ENCODE measurements at regions not wholly inside any gene's neighbourhood (a gene's known extent, or its start where the extent isn't known, plus 50 kb on each side); places are given as distances from the start of the nearest gene placed in this dataset.
A peak's percentile ranks its signal among the peaks of the same experiment; 100 is the strongest.
"Not testable (repeated sequence)": the region's sequence is repeated elsewhere in the genome, so short reads cannot be mapped to it uniquely, and the experiment has no call there.

DNA sequence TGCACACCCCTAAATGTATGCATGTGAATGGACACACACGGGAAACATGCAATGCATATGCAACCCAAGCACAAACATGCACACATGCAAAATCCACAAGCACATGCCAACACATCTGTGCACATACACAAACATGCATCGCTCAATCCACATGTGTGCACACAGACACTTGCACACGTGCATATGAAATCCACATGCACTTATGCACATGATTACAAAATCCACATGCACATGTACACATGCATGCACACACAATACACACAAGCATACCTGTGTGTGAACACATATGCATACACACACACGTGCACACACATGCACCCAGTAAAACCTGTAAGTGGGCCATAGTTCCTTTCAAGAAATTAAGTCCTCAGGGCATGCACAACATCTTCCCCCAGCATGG is 256.8 kb upstream of the USP9Y start:
- DNase-seq (ENCODE audit: low read depth in 4 of 4, low spot score in 2 of 4) = no peak

DNA sequence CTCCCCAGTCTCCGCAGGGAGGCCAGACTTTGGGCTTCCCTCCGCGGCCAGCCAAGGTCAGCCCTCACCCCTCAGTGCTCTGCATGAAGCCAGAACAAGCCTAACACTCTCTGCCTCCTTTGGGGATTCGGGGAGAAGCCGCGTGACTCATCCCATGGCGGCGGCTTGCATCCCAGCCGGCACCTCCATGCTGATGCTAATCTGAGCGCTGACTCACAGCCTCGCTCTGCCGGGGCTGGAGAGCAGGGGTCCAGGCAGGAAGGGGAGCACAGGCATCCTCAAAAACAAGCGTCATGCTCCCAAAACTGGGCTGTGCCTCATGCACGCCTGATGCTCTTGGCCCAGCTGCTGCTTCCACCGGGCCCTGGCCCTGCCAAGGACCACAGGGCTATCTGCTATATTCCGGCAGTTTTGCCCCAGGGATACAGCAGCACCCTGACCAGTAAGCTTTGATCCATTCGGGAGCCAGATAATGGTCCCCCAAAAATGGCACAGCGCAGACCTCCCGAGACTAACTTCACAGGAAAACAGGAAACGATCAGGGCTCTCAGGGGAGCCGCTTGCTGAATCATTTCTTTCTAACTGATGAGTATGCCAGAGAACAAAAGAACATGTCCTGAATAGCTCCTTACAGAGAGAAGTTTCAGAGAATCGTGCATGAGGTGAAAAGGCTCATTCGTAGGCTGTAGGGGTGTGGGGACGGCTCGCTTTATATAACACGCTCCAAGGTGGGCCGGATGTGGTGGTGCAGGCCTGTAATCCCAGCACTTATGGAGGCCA is 254.4 kb upstream of the USP9Y start:
- DNase-seq (ENCODE audit: low read depth in 4 of 4, low spot score in 2 of 4) = not testable (repeated sequence)

DNA sequence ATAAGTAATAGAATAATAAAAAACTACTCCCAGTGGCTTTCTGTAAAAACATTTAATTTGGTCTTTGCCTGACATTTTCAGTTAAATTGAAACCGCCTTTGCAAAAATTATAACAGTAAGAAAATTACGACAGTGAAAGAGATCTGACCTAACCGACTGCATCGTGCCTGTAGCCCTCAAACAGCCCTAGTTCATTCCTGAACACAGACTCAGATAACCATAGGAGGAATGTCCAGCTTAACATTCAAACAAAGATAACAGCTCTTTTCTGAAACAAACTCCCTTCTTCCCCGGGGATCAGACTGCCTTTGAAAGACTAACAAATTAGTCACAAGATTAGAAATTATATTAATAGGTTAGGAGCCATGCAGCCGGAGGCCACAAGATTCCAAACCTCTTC is 252.5 kb upstream of the USP9Y start:
- not testable (repeated sequence) for DNase-seq (ENCODE audit: low read depth in 4 of 4, low spot score in 2 of 4)

DNA sequence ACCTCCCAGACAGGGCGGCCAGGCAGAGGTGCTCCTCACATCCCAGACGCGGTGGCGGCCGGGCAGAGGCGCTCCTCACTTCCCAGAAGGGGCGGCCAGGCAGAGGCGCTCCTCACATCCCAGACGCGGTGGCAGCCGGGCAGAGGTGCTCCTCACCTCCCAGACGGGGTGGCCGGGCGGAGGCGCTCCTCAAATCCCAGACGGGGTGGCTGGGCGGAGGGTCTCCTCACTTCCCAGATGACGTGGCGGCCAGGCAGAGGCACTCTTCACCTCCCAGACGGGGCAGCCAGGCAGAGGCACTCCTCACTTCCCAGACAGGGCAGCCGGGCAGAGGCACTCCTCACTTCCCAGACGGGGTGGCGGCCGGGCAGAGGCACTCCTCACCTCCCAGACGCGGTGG is 247.7 kb upstream of the USP9Y start:
- DNase-seq (ENCODE audit: low read depth in 4 of 4, low spot score in 2 of 4) = not testable (repeated sequence)

DNA sequence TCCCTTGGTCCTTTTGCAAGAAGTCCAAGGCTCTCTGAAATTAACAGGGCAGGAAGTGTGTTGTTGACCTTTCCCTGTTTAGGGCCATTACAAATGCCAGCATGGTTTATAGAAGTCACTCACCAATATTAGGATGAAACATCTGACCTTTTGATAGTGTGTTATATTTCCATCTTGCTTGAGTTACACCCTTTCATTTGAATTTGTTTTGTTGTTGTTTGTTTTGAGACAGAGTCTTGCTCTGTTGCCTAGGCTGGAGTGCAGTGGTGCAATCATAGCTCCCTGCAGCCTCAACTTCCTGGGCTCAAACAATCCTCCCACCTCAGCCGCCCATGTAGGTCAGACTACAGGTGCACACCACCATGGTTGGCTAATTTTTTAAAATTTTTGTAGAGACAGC is 241.1 kb upstream of the USP9Y start:
- DNase-seq (ENCODE audit: low read depth in 4 of 4, low spot score in 2 of 4) = no peak

DNA sequence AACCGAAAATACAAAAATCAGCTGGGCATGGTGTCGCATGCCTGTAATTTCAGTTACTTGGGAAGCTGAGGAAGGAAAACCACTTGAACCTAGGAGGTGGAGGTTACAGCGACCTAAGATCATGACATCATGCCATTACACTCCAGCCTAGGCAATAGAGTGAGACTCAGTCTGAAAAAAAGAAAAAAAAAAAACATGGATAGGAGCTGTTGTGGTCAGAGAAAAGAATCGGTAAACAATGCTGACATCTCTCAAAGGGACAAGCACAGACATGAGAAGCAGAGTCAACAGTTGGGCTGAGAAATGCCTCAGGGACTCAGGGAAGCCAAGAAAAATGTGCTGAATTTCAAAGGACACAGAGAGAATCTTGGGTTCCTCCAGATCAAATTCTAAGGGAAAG is 236.9 kb upstream of the USP9Y start:
- DNase-seq (ENCODE audit: low read depth in 4 of 4, low spot score in 2 of 4) = no peak

DNA sequence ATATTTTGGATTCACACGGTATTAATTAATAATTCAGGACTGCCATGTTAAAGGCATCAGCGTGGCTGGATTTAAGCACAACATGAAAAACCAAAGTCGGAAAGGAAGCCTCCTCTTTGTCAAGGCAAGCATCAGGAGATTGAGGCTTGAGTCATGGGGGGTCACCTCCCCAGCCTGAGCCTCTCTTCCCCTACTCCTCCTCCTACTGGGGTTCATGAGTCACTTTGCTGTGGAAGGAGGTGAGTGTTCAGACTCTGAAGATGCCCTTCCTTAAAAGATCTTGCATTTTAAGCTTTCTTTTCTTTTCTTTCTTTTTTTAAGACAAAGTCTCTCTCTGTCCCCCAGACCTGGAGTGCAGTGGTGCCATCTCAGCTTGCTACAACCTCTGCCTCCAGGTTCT is 235.3 kb upstream of the USP9Y start:
- no peak for DNase-seq (ENCODE audit: low read depth in 4 of 4, low spot score in 2 of 4)

DNA sequence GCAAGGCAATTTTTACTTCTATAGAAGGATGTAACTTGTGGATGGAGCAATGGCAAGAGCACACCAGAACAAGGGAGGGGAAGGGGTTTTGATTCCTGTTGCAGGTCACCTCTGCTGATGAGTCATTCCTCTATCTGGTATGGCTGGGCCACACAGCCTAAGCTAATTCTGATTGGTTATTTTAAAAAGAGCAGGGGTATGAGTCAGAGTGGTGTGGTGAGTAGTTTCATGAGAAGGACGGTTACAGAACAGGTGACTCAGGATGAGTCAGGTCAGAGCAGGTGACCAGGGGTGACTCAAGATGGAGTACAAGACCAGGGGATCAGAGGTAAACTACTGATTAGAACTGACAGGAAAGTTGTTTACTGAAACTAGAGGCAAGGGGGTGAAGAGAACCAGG is 231.9 kb upstream of the USP9Y start:
- no peak for DNase-seq (ENCODE audit: low read depth in 4 of 4, low spot score in 2 of 4)

DNA sequence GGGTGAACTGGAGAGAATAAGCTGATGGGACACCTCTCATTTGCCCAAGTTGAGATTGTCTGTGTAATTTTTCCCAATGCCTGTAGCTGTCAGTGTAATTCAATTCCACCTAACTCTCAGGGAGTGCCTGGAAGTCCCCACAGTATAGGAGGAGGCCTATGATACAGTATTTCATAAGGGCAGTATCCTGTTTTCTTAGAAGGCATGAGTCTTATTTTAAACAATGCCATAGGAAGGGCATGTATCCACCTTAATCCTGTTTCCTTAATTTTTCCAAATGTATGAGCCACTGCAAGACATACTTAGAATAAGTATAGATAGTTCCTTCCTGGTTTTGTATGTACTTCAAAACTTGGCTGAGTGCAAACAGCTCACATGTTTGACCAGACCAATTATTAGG is 226.6 kb upstream of the USP9Y start:
- DNase-seq (ENCODE audit: low read depth in 4 of 4, low spot score in 2 of 4) = no peak

DNA sequence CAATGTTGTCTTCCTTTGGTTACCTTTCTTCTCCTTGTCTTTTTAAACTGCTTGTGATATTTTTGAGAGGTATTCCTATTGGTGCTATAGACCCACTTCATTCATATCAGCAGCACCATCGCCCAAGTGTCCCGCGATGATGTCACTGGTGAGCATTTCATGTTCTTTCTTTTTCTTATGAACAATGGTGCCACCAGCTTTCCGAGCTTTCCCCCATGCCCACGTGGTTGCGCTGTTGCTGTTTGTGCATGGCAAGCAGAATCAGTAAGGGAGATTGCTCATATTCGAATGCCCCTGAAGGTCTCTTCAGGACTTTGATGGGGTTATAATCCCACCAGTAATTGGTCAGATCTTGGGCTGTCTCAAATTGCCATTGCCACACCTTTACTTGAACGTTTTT is 221.6 kb upstream of the USP9Y start:
- peak in 1 of 4 donors; percentile 2 for DNase-seq (ENCODE audit: low read depth in 4 of 4, low spot score in 2 of 4)

DNA sequence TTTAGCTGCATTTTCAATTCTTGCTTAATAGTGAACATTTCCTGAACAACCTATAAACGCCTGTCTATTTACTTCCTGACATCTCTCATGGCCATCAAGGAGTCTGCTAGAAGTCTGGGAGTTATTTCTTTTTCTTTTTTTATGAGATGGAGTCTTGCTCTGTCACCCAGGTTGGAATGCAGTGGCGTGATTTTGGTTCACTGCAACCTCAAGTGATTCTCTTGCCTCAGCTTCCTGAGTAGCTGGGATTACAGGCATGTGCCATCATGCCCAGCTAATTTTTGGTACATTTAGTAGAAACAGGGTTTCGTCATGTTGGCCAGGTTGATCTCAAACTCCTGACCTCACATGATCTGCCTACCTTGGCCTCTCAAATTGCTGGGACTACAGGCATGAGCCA is 217.6 kb upstream of the USP9Y start:
- DNase-seq (ENCODE audit: low read depth in 4 of 4, low spot score in 2 of 4) = no peak

DNA sequence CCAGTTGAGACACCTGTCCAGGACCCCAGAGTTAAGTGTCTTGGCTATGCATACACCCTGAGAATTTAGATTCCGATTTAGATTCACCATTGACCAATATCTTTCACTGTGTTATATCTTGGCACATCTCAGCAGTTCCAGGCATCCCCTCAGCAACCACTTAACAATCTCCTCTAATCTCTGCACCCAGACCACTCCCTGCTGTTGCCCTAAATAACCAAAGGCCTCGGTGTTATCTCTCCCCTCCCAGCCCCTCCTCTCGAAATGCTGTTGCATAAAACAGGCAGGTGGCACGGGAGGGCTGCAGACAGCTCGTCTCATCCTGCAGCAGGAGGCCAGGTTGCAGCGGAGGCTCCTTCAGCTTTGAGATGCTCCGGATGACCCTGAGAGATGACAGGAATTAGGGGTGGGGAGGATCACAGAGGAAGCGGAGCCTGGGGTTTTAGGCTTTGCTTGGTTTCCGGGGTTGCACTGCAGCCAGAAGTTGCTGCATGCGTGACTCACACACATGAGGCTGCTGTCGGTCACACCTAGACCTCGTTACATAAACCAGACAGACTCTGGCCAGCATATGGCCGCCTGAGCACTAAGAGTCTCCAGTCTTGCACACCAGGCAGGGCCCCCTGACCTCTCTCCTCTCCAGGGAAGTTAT is 210.3 kb upstream of the USP9Y start:
- DNase-seq (ENCODE audit: low read depth in 4 of 4, low spot score in 2 of 4) = no peak

DNA sequence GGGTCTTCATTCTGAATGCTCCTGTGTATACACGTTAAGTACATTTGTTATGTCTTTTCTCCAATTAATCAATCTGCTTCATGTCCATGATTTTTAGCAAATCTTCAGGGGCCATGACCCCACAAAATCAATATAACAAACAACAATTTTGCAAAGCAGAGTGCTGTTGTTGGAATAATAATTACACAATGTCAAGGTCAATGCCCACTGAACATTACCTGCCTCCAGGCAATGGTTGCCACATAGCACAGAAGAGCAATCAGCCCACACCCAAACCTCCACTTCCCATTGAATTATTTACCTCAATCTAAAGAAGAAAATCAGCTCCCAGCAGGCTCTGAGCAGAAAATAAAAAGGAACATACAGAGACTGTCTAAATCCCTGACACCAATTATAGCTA is 208.8 kb upstream of the USP9Y start:
- no peak for DNase-seq (ENCODE audit: low read depth in 4 of 4, low spot score in 2 of 4)

DNA sequence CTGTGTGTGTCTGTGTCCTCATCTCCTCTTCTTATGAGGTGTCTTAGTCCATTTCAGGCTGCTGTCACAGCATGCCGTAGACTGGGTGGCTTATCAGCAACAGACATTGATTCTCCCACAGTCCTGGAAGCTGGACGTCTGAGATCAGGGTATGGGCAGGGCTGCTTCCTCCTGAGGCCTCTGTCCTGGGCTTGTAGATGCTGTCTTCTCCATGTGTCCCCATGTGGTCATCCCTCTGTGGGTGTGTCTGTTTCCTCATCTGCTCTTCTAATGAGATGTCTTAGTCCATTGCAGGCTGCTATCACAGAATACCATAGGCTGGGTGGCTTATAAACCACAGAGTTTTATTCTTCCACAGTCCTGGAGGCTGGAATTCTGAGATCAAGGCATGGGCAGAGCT is 205.0 kb upstream of the USP9Y start:
- no peak for DNase-seq (ENCODE audit: low read depth in 4 of 4, low spot score in 2 of 4)

DNA sequence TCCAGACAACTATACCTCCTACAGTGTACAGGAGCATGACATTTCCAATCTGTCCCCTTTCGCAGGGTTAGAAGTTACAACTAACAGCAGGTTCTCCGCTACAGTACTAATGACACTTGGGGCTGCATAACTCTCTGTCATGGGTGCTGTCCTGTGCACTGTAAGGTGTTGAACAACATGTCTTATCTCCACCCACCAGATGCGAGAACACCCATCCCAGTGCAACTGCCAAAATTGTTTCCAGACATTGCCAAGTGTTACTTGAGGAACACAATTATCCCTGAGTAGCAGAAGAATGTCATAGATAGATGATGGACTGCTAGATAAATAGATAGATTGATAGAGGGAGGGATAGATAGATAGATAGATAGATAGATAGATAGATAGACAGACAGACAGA is 200.9 kb upstream of the USP9Y start:
- DNase-seq (ENCODE audit: low read depth in 4 of 4, low spot score in 2 of 4) = no peak

DNA sequence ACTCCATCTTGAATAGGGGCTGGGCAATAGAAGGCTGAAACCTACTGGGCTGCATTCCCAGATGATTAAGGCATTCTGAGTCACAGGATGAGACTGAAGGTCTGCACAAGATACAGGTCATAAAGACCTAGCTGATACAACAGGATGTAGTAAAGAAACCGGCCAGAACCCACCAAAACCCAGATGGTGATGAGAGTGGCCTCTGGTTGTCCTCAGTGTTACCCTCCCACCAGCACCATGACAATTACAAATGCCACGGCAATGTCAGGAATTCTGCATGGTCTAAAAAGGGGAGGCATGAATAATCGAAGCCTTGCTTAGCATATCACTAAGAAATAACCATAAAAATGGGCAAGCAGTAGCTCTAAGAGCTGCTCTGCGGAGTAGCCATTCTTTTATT is 197.0 kb upstream of the USP9Y start:
- not testable (repeated sequence) for DNase-seq (ENCODE audit: low read depth in 4 of 4, low spot score in 2 of 4)

DNA sequence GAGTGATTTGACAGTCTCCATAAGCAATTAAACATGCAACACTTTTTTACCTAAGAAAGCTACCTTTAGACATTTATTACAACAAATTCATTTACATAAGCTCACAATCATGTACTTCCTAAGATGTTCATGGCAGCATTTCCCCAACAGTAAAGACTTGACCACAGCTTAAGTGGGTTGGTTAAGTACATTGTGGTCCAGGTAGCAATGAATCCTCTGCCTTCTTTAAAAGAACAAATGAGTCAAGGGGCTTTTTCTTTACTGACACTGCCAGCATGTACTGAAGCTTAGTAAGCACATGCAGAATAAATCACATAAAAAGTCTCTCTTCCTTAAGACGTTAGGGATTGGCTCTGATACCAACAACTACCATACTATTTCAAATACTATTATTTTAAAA is 183.7 kb upstream of the USP9Y start:
- no peak for DNase-seq (ENCODE audit: low read depth in 4 of 4, low spot score in 2 of 4)

DNA sequence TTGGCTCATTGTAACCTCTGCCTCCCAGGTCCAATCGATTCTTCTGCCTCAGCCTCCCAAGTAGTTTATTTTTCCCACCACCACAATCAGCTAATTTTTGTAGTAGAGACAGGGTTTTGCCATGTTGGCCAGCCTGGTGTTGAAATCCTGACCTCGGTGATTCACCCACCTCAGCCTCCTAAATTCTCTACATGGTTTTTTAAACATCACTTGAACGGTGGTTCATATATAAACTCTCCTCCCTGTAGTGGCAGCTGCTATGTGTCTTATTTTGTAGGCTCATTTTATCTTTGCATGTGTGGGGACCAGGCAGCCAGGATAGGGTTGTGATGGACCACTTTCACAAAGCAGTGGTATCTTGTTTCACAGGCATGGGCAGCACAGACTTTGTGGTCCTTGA is 175.8 kb upstream of the USP9Y start:
- no peak for DNase-seq (ENCODE audit: low read depth in 4 of 4, low spot score in 2 of 4)

DNA sequence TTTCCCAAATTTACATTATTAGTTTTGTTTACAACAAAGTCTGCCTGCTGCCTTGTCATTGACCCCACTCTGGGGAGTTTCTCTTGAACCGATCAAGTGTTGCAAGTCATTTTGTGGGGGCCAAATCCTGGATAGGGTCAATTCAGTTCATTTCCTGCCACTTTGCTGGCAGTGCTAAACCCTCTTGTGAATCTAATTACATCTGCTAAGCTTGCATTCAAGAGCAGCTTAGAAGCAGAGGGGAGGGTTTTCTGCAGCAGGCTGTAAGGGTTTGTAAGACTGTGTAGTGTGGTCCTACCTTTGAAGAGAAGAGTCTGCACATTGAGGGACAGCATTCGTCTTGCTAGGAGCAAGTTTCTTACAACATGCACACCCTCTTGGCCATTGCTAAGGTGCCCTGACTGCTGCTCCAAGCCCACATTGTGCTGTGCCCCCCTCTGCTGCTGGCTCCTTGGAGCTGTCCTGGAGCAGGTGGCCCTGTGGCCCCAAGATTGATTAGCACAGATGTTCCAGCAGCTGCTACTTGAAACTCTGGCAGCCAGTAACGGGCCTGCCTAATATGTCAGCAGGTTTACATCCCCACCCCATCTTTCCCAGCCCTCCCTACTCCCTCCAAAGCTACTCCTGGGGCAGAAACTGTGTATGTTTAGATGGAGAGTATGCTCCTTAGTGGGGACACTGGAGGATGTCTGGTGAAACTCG is 174.5 kb upstream of the USP9Y start:
- peak in 1 of 4 donors; percentile 34 for DNase-seq (ENCODE audit: low read depth in 4 of 4, low spot score in 2 of 4)

DNA sequence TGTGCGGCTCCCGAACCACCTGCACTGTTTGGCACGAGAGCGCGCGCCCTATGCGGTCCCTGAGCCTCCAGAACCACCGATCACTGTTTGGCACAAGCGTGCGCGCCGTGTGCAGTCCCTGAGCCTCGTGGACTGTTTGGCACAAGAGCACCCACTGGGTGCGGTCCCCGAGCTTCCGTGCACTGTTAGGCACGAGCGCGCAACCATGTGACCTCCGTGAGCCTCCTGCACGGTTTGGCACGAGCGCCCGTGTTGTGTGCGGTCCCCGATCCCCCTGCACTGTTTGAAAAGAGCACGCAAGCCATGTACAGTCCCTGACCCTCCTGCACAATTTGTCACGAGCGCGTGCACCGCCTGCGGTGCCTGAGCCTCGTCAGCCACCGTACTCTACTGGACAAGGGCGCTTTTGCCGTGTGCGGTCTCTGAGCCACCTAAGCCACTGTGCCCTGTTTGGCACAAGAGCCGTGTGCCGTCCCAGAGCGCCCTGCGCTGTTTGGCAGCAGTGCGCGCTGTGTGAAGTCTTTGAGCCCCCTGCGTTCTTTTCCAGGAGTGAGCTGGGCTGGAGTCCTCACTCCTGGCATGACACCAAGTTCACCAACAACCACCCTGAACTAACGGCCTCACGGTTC is 163.7 kb upstream of the USP9Y start:
- no peak for DNase-seq (ENCODE audit: low read depth in 4 of 4, low spot score in 2 of 4)

DNA sequence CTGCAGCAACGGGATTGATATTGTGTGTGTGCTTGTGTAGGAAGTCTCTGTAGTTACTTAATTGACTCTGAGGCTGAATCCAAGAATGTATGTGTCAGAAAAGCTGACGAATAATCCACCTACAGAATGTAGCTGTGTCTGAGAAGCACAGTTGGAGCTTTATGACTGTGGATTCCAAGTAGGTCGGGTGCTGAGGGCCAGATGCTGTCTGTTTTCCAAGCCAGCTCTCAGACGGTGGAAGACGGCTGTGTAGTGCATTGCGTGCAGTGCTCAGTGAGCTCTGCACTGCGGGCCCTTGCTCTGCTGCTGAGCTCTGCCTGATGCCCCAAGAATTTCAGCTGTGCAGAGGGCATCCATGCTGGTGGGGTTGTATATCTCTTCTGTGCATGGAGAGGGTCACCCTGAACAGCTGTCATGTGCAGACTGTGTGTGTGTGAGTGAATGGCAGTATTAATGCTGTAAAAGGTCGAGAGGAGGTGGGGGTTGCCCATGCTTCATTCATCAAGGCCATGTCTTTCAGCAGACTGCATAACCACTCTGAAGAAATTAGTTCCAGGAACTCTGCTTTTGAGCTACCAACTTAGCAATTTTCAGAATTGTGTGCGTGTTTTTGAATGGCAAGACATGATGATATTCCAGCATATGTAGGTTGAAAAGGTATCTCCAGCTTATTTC is 154.1 kb upstream of the USP9Y start:
- no peak for DNase-seq (ENCODE audit: low read depth in 4 of 4, low spot score in 2 of 4)

All from left renal cortex interstitium (tissue), 4 donors.